HEK293 (cell line): ENCODE measurements at regions not wholly inside any gene's neighbourhood (a gene's known extent, or its start where the extent isn't known, plus 50 kb on each side); places are given as distances from the start of the nearest gene placed in this dataset.
"Not testable (repeated sequence)": the region's sequence is repeated elsewhere in the genome, so short reads cannot be mapped to it uniquely, and the experiment has no call there.

Experiments used
- CTCF ChIA-PET: fragments of 350-600 bp; formaldehyde crosslinking; extraction: SDS; loops from one replicate; lab custom pipeline; 2021; ENCODE audit warnings: antibody characterized with exemption; lab: Yijun Ruan, JAX
- POLR2A ChIA-PET: fragments of 300-600 bp; formaldehyde crosslinking; extraction: SDS; loops from one replicate; lab custom pipeline; 2020; ENCODE audit warnings: antibody characterized with exemption, inconsistent platforms; lab: Yijun Ruan, JAX
- H3K27ac ChIP-seq: fragments of 200-500 bp; sonication (Bioruptor generic); 2 replicates; pipeline ENCODE4 v1.5.1; 2014; ENCODE audit warnings: low read depth, low read length, control low read depth, inconsistent platforms; ENCODE audit errors: extremely low read depth
- H3K36me3 ChIP-seq, 2 experiments: fragments of 200-500 bp in 1 of 2; sonication (Bioruptor generic) in 1 of 2; 1 replicate in 1 of 2; 2 replicates in 1 of 2; pipeline ENCODE4 v1.5.1; 2014 to 2017; ENCODE audit warnings: inconsistent platforms in 2 of 2, low read length in 2 of 2; ENCODE audit not compliant: control insufficient read depth in 2 of 2, insufficient read depth in 1 of 2
- H3K4me1 ChIP-seq: fragments of 200-500 bp; sonication (Bioruptor generic); 2 replicates; pipeline ENCODE4 v1.5.1; 2014; ENCODE audit warnings: mild to moderate bottlenecking, low read length, inconsistent platforms; ENCODE audit not compliant: control insufficient read depth, insufficient read depth
- H3K4me3 ChIP-seq: 2 replicates; pipeline ENCODE4 v1.5.1; 2011; ENCODE audit warnings: low read depth, mild to moderate bottlenecking, control low read depth, low read length, moderate library complexity
- H3K9me3 ChIP-seq: fragments of 200-500 bp; sonication (Bioruptor generic); 2 replicates; pipeline ENCODE4 v1.5.1; 2014; ENCODE audit warnings: low read depth, low read length, inconsistent platforms; ENCODE audit not compliant: control insufficient read depth, insufficient read depth
- BCL11B ChIP-seq: fragments of 450-650 bp; formaldehyde crosslinking; IDR thresholded peaks from 2 replicates; pipeline ENCODE4 v1.5.1; 2016; ENCODE audit warnings: low read depth, missing biosample characterization, missing genetic modification characterization
- HOXC10 ChIP-seq: sonication (generic); formaldehyde crosslinking; IDR thresholded peaks from 2 replicates; pipeline ENCODE4 v1.8.1; 2023; ENCODE audit warnings: mild to moderate bottlenecking, missing genetic modification reagents
- KLF10 ChIP-seq: fragments of 450-650 bp; IDR thresholded peaks from 2 replicates; pipeline ENCODE4 v1.5.1; 2018; ENCODE audit warnings: missing biosample characterization, mild to moderate bottlenecking, missing genetic modification characterization
- PBX3 ChIP-seq: sonication (generic); formaldehyde crosslinking; IDR thresholded peaks from 2 replicates; pipeline ENCODE4 v1.8.1; 2022; ENCODE audit warnings: mild to moderate bottlenecking, moderate library complexity, missing genetic modification reagents
- ZBTB1 ChIP-seq: fragments of 450-650 bp; formaldehyde crosslinking; IDR thresholded peaks from 2 replicates; pipeline ENCODE4 v1.5.1; 2016; ENCODE audit warnings: missing biosample characterization, missing genetic modification characterization
- ZBTB17 ChIP-seq: fragments of 450-650 bp; formaldehyde crosslinking; IDR thresholded peaks from 2 replicates; pipeline ENCODE4 v1.5.1; 2016; ENCODE audit warnings: missing biosample characterization, missing genetic modification characterization
- ZFP69B ChIP-seq: fragments of 450-650 bp; formaldehyde crosslinking; IDR thresholded peaks from 2 replicates; pipeline ENCODE4 v1.5.1; 2016; ENCODE audit warnings: missing biosample characterization, missing genetic modification characterization
- ZNF133 ChIP-seq: fragments of 450-650 bp; formaldehyde crosslinking; IDR thresholded peaks from 2 replicates; pipeline ENCODE4 v1.5.1; 2016; ENCODE audit warnings: missing biosample characterization, missing genetic modification characterization
- ZNF221 ChIP-seq: fragments of 450-650 bp; formaldehyde crosslinking; IDR thresholded peaks from 2 replicates; pipeline ENCODE4 v1.5.1; 2017; ENCODE audit warnings: missing biosample characterization, missing genetic modification characterization, borderline replicate concordance
- ZNF248 ChIP-seq: fragments of 450-650 bp; formaldehyde crosslinking; IDR thresholded peaks from 2 replicates; pipeline ENCODE4 v1.5.1; 2017; ENCODE audit warnings: missing biosample characterization, missing genetic modification characterization
- ZNF354C ChIP-seq: fragments of 450-650 bp; formaldehyde crosslinking; IDR thresholded peaks from 2 replicates; pipeline ENCODE4 v1.5.1; 2016; ENCODE audit warnings: missing biosample characterization, missing genetic modification characterization, low read depth, borderline replicate concordance
- ZNF416 ChIP-seq: fragments of 450-650 bp; formaldehyde crosslinking; IDR thresholded peaks from 2 replicates; pipeline ENCODE4 v1.5.1; 2016; ENCODE audit warnings: missing biosample characterization, missing genetic modification characterization
- ZNF501 ChIP-seq: fragments of 450-650 bp; formaldehyde crosslinking; IDR thresholded peaks from 2 replicates; pipeline ENCODE4 v1.5.1; 2016; ENCODE audit warnings: missing biosample characterization, missing genetic modification characterization
- ZNF571 ChIP-seq: fragments of 450-650 bp; formaldehyde crosslinking; IDR thresholded peaks from 2 replicates; pipeline ENCODE4 v1.5.0; 2017; ENCODE audit warnings: missing biosample characterization, missing genetic modification characterization
- ZNF621 ChIP-seq: fragments of 450-650 bp; formaldehyde crosslinking; IDR thresholded peaks from 2 replicates; pipeline ENCODE4 v1.5.1; 2017; ENCODE audit warnings: missing biosample characterization, missing genetic modification characterization
- ZNF677 ChIP-seq: fragments of 450-650 bp; IDR thresholded peaks from 2 replicates; pipeline ENCODE4 v1.5.0; 2018; ENCODE audit warnings: missing biosample characterization, mild to moderate bottlenecking, missing genetic modification characterization, moderate library complexity
- ZNF701 ChIP-seq: fragments of 450-650 bp; formaldehyde crosslinking; IDR thresholded peaks from 2 replicates; pipeline ENCODE4 v1.5.1; 2016; ENCODE audit warnings: missing biosample characterization, missing genetic modification characterization
- ZSCAN18 ChIP-seq: fragments of 450-650 bp; formaldehyde crosslinking; IDR thresholded peaks from 2 replicates; pipeline ENCODE4 v1.5.1; 2016; ENCODE audit warnings: missing biosample characterization, missing genetic modification characterization
- TF ChIP-seq, protein P1 (sequence below): fragments of 450-650 bp; formaldehyde crosslinking; IDR thresholded peaks from 2 replicates; pipeline ENCODE4 v1.5.1; 2016; ENCODE audit warnings: missing biosample characterization, missing genetic modification characterization
- TF ChIP-seq, protein P2 (sequence below): fragments of 450-650 bp; formaldehyde crosslinking; IDR thresholded peaks from 2 replicates; pipeline ENCODE4 v1.5.1; 2016; ENCODE audit warnings: missing biosample characterization, missing genetic modification characterization
- TF ChIP-seq, protein P3 (sequence below): fragments of 450-650 bp; formaldehyde crosslinking; IDR thresholded peaks from 2 replicates; pipeline ENCODE4 v1.5.1; 2016; ENCODE audit warnings: missing biosample characterization, missing genetic modification characterization
- TF ChIP-seq, protein P4 (sequence below): fragments of 450-650 bp; formaldehyde crosslinking; IDR thresholded peaks from 2 replicates; pipeline ENCODE4 v1.5.1; 2016; ENCODE audit warnings: missing biosample characterization, missing genetic modification characterization

GRCh38 chr9:19630760-19631159, 158.1 kb downstream of the SLC24A2 start (continued):
- TF ChIP-seq ZSCAN18 (tag by site-specific recombination): no peak
- no peak for TF ChIP-seq PBX3
- no peak for TF ChIP-seq ZNF133
- no peak for TF ChIP-seq ZNF621 (tag by site-specific recombination)

DNA sequence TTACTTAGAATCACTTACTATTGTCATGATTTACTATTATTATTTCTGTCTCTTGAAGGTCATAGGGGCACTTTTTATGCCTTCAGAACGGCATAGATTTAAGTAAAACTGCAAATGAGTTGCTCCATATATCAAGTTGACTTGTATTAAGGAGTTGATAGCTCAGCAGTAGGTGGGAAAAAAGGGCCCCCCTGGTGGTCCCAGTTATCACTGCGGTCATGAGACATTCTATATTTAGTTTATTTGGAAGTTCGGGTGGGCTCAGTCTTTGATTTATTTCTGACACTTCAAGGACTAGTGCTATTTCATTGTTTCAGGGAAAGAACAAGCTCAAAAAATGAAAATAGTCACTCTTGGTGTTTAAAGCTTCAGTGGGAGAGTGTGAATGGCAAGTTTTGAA, 159.3 kb downstream of the SLC24A2 start:
- Histone ChIP-seq H3K9me3 (no peaks in the 10 kb centered on the region), H3K4me3 (no peak overlapping the region), H3K4me1 (no peaks in the 10 kb centered on the region), H3K36me3 (no peaks in the 10 kb centered on the region), H3K27ac (no peak overlapping the region)
- ChIA-PET CTCF (interaction anchor here (0.5 to 1.3 kb wide), 7 partner anchors 11 to 165 kb away, joined by 3 to 4 read pairs (median 3); no protein-coding TSS in a partner anchor), POLR2A (no interaction called here)
- TF ChIP-seq ZNF416 (tag by site-specific recombination): no peak
- TF ChIP-seq, protein P1, sequence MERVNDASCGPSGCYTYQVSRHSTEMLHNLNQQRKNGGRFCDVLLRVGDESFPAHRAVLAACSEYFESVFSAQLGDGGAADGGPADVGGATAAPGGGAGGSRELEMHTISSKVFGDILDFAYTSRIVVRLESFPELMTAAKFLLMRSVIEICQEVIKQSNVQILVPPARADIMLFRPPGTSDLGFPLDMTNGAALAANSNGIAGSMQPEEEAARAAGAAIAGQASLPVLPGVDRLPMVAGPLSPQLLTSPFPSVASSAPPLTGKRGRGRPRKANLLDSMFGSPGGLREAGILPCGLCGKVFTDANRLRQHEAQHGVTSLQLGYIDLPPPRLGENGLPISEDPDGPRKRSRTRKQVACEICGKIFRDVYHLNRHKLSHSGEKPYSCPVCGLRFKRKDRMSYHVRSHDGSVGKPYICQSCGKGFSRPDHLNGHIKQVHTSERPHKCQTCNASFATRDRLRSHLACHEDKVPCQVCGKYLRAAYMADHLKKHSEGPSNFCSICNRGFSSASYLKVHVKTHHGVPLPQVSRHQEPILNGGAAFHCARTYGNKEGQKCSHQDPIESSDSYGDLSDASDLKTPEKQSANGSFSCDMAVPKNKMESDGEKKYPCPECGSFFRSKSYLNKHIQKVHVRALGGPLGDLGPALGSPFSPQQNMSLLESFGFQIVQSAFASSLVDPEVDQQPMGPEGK: no peak
- TF ChIP-seq ZBTB1: no peak
- TF ChIP-seq, protein P2, sequence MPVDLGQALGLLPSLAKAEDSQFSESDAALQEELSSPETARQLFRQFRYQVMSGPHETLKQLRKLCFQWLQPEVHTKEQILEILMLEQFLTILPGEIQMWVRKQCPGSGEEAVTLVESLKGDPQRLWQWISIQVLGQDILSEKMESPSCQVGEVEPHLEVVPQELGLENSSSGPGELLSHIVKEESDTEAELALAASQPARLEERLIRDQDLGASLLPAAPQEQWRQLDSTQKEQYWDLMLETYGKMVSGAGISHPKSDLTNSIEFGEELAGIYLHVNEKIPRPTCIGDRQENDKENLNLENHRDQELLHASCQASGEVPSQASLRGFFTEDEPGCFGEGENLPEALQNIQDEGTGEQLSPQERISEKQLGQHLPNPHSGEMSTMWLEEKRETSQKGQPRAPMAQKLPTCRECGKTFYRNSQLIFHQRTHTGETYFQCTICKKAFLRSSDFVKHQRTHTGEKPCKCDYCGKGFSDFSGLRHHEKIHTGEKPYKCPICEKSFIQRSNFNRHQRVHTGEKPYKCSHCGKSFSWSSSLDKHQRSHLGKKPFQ (tag by site-specific recombination): no peak
- no peak for TF ChIP-seq ZNF221 (tag by site-specific recombination)
- TF ChIP-seq, protein P3, sequence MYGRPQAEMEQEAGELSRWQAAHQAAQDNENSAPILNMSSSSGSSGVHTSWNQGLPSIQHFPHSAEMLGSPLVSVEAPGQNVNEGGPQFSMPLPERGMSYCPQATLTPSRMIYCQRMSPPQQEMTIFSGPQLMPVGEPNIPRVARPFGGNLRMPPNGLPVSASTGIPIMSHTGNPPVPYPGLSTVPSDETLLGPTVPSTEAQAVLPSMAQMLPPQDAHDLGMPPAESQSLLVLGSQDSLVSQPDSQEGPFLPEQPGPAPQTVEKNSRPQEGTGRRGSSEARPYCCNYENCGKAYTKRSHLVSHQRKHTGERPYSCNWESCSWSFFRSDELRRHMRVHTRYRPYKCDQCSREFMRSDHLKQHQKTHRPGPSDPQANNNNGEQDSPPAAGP: no peak
- no peak for TF ChIP-seq KLF10 (tag by site-specific recombination)

DNA sequence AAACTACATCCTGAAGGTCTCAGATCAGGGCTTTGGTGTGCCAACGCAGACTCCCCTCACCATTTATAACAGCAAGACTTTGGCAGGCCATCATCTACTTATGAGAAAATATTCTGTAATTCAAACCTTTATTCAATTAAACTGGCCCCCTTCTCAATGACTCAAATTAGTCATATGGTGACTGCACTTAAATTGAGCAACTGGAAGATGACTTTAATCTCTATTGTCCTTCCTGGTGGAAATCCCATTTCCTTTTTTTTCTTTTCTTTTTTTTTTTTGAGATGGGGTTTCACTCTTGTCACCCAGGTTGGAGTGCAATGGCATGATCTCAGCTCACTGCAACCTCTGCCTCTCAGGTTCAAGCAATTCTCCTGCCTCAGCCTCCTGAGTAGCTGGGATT, 163.4 kb downstream of the SLC24A2 start:
- POLR2A ChIA-PET, H3K9me3 ChIP-seq, CTCF ChIA-PET, H3K4me1 ChIP-seq, H3K4me3 ChIP-seq, H3K27ac ChIP-seq, H3K36me3 ChIP-seq: not testable (repeated sequence)

GRCh38 chr9:19624519-19624918, 164.3 kb downstream of the SLC24A2 start:
- Histone ChIP-seq H3K27ac (no peak overlapping the region), H3K9me3 (no peaks in the 10 kb centered on the region), H3K36me3 (no peaks in the 10 kb centered on the region), H3K4me3 (no peak overlapping the region), H3K4me1 (no peaks in the 10 kb centered on the region)
- TF ChIP-seq, protein P4, sequence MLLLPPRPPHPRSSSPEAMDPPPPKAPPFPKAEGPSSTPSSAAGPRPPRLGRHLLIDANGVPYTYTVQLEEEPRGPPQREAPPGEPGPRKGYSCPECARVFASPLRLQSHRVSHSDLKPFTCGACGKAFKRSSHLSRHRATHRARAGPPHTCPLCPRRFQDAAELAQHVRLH (tag by site-specific recombination): no peak
- TF ChIP-seq, protein P2 (tag by site-specific recombination): no peak
- TF ChIP-seq ZNF571 (tag by site-specific recombination) (no peak), ZNF354C (tag by site-specific recombination) (no peak), BCL11B (tag by site-specific recombination) (no peak), ZNF701 (tag by site-specific recombination) (no peak), HOXC10 (CRISPR knock-in tag) (no peak), ZBTB17 (tag by site-specific recombination) (no peak), ZNF248 (tag by site-specific recombination) (no peak), ZFP69B (tag by site-specific recombination) (no peak), ZNF677 (tag by site-specific recombination) (no peak), ZNF133 (no peak), ZNF501 (tag by site-specific recombination) (no peak)
- ChIA-PET POLR2A (no interaction called here), CTCF (interaction anchor here (1.1 kb wide), 1 partner anchor 9 kb away, joined by 4 read pairs; no protein-coding TSS in a partner anchor)
